Medulla oblongata (tissue), 1 donor: ENCODE measurements at regions not wholly inside any gene's neighbourhood (a gene's known extent, or its start where the extent isn't known, plus 50 kb on each side); places are given as distances from the start of the nearest gene placed in this dataset.

Experiments
- DNase-seq: peaks from one replicate; pipeline ENCODE4 v3.0.0-alpha.2; 2015; ENCODE audit errors: extremely low spot score

DNA sequence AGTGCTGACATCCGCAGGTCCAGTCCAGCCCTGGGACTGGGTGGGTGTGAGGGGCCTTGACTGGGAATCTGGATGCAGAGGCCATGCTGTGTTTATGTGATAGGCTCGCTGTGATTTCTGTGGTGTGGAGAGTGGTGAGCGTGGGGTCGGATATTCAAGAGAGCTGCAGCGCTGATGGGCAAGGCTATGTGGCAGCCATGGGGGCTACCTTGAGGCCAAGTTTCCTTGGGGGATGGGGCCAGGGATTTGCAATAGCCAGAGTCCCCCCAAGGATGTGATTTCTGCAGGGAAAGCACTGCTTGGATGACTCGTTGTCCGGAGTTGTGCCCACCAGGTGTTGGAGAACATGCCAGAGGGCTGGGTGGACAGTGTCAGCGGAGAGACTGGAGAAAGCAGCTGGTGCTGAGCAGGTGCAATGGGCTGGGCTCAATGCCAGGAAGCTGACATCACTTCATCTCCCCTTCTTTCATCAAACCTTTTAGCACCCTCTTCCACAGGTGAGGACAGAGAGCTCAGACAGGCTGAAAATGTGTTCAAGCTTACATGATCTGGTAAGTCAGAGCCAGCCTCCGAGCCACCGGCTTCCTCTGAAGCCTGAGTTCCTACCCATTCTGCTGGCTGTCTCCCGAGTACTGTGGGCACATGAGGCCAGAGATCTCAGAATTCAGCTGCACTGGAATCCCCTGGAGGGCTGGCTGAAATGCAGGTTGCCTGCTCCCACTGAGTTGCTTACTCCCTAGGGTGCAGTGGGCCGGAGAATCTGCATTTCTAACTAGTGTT lies 132.9 kb downstream of the RHOU start:
- DNase-seq, result no peak

DNA sequence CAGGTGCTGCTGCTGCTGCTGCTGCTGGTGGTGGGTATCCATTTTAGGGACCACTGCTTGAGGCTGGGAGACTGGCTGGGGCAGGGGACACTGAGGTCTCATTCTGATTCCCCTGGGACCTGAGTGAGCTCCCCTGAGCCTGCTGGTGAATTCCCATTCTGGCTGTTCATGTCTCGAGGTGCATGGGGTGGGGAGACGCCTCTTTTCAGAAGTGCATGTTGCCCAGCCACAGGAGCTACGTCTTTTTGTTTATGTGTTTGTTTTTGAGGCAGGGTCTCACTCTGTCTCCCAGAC lies 133.4 kb downstream of the RHOU start:
- no peak for DNase-seq

DNA sequence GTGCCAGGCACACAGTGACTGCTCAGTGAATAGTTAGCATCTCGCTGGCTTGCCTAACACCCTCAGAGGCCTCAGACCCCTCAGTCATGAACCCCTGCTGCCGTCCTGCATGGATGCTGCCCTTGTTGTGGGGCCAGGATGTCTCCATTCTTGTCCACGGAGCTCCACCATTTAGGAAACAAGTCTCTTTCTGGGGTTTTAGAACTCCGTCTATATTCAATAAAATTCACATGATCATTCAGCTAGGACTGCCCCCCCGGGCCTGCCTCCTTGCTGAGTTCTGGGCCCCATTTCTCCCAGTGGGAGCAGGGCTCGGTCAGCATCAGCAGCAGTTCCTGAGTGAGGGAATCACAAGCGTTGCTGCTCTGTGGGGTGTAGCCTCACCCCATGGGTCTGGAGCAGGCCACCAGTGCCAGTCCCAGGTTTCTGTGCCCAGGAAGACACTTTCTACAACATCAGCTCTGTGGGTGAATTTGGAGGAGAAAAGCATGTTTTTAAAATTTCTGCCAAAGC lies 134.1 kb downstream of the RHOU start:
- no peak for DNase-seq

DNA sequence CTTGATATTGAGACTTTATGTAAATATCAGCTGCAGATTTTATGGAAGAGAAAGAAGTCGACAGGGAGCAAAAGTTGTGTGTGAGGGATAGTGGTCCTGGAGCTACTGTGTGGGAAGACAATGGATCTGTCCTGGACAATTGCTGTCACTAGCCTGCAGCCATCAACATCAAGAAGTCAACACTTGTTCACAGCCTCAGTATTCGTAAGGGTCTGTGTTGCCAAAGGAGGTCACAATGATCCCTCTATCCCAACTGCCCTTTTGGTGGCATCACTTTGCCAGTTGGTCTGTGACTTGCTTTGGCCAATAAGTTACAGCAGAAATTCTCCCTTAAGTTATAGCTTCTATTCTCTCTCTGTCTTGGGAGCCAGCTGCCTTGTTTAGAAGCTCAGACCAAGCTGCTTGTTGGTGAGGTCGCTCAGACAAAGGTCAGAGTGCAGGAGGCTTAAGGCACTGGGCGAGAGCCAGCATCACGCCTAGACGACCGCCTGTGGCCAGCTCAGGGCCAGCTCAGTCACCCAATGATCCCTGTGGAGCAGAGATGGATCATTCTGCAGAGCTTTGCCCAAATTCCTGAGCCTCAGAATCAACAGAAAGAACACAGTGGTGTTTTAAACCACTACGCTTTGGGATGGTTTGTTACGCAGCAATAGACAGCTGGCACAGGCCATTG lies 134.9 kb downstream of the RHOU start:
- DNase-seq, result peak; percentile 41

DNA sequence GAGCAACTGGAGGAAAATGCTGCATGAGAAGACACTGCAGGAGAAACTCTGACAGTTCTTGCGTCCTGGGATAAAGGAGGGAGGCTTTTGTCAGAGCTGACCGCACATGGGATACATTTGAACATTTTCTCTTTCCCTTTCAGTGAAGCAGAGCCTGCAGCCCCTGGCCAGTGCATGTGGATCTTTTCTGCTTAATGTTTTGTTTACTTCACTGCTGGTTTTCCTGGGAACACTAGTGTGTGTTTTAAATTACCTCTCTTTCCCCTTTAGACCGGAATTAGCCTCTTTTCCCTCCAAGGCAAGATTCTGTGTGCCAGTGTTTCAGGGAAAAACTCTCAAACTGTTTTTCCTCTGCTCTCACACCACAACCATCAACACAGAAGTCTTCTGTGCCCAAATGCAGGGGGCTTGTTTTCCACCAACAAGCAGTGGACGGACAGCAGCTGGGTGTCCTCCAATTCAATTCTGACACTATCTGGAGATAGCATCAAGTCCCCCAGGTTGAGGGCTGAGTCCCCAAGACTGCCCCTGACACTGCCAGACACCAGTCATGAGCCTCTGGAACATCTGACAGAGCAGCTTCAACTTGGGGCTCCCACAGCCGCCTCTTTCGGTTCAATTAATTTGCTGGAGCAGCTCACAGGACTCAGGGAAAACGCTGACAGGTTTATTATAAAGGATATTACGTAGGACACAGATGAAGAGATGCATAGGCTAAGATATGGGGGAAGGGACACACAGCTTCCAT lies 136.2 kb downstream of the RHOU start:
- DNase-seq, result peak; percentile 57

DNA sequence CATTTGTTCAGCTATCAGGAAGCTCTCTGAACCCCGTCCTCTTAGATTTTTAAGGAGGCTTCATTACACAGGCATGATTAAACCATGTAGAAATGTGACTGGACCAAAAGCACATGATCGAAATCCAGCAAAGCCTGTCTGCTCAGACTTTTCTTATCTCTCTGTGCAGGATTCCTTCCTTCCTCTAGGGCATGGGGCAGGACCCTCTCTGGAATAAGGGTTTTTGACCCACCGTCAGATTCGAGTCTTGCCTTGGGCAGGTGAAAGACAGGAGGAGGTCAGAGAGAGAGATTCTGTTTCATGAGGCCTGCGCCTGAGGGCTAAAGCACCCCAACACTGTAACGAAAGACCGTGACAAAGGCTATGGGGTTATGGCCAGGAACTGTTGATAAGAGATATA lies 136.8 kb downstream of the RHOU start:
- no peak for DNase-seq

DNA sequence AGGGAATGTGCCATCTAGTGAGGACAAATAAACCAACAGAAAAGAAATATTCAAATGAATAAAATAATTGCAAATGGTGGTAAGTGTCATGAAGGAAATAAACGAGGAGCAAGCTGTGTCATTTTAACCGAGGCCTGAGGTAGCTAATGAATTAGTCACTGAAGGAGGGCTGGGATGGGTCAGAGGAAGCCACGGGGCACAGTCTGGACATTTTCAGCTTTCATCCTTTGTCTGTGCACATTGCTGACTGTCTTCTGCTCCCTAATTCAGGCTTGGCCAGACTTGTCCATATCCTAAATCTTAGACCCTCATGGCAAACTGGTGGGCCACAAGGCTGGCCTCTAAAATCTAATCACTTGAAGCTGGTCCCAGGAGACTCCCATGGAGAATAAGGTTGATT lies 138.4 kb downstream of the RHOU start:
- DNase-seq, result no peak

DNA sequence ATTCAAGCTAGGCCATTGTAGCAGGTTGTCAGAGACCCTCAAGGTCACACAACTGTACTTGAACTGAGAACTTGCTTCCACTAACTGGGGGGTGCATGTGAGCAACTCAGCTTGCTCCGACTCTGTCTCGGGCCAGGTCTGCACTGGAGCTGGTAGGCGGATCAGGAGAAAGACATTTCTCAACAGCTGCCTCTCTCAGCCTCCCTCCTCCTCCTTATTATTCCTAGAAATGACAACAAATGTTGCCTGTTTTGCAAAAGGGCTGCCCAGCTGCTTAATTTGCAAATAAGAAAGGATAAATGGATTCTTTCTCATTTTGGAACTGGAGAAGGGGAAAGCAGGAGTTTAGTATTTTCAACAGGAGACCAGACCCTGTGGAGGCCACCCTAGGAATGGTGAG lies 140.5 kb downstream of the RHOU start:
- no peak for DNase-seq

DNA sequence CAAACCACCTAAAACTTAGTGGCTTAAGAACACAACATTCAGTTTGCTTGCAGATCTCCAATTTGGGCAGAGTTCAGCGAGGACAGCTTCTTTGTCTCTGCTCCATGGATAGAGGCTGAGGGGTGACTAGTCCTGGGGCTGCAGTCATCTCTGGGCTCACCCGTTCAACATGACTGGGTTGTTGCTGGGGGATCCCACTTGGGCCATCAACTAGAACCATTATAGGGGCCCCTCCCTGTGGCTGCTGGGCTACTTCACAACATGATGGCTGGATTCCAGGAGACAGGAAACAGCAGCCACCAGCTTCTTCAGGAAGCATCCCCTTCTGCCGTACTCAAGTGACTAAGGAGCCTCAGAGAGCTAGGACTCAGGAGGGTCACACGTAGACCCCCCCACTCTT lies 140.9 kb downstream of the RHOU start:
- no peak for DNase-seq

DNA sequence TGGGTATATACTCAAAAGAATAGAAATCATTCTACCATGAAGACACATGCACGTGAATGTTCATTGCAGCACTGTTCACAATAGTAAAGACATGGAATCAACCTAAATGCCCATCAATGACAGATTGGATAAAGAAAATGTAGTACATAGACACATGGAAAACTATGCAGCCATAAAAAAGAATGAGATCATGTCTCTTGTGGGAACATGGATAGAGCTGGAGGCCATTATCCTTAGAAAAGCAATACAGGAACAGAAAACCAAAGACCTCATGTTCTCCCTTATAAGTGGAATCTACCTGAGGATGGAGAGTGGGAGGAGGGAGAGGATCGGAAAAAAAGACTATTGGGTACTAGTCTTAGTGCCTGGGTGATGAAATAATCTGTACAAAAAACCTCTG lies 143.9 kb downstream of the RHOU start:
- DNase-seq, result no peak

DNA sequence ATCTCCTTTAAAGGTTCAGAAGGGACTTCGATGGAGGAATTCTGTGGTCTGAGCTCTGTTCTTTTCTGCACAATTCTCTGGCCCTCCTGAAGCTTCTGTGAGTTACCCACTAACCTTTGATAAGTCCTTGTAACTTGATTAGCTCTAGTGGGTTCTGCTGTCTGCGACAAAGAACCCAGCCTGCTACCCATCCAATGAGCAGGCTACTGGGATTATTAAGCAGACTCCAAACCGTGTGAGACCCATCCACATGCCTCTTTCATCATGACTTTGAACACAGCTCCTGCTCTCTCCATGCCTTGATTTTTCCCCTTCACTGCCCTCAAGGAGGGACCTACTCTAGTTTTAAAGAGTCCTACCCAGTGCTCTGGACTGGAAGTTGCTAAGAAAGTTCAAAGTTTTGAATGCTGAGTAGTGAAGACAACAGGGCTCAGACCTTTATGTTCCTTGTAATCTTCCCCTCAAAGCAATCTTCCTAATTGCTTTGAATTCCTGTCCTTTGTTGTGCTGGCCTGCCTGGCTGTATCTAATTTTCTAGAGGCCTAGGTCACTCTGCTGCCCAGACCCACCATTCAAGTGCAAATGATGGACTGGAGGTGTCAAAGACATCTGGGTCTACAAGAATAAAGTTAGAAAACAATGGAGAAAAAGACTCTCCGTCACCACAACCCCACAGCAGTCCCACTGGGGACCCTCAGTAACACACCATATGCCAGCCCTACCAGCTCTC lies 146.9 kb downstream of the RHOU start:
- no peak for DNase-seq

DNA sequence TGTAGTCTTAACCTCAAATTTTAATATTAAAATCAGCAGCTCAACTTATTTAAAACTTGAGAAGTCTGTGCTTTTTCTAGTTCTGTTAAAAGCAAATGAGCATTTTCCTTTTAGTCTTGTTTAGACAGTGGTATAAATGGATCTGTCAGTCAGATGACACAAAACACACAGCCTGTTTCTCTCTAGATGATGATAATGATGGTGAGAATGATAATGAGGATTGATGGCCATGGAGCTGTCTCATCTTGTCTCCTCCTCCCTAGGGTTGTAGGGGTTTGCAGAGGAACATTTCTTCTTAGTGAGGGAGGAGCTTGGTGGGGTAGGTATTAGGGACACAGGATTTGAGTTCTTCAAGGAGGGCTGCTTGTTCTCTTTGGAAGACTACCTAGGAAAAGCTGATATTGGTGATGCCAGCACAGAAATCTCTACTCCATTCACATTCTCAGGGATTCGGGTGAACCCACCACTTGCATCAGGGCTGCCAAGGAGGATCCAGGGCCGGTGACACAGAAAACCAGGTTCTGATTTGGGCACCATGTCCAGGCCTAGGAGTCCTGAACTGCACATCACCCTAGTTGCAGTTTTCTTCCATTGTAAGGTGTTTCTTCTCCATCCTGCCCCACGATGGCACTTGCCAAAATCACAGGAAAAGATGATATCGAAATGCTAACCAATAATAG lies 147.6 kb downstream of the RHOU start:
- DNase-seq, result no peak

DNA sequence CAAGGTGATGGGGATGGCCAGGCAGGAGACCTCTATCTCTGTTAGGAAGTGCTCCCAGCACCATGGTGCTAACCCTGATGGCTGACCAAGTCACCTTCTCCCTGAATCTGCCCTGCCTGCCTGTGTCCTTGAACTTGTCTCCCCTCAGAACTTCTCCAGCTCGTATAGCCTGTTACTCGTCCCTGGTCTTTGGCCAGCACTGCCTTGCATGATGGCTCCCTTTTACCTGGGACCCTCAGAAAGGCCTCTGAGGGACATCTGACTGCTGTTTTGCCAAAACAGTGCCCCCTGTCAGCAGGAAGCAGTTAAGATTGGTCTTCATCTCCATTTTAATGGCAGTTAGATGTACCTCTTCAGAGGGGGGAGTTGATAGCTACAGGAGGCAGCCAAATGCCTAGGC lies 148.3 kb downstream of the RHOU start:
- DNase-seq, result no peak

DNA sequence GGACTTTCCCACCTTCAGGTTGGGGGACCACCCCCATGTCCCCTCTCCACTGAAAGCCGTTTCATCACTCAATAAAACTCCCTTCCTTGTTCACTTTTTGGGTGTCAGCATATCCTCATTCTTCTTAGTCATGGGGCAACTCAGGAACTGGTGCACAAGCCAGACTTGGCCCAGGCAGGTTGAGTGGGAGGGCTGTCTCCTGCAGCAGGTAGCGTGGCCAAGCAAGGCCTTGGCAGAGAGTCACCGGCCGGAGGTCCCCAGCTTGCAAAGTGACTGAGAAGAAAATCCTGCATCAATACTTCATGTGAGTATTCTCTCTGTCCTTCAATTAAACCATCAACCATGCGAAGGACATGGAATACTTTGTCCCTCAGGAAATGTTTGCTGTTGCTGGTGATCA lies 148.9 kb downstream of the RHOU start:
- DNase-seq, result no peak

DNA sequence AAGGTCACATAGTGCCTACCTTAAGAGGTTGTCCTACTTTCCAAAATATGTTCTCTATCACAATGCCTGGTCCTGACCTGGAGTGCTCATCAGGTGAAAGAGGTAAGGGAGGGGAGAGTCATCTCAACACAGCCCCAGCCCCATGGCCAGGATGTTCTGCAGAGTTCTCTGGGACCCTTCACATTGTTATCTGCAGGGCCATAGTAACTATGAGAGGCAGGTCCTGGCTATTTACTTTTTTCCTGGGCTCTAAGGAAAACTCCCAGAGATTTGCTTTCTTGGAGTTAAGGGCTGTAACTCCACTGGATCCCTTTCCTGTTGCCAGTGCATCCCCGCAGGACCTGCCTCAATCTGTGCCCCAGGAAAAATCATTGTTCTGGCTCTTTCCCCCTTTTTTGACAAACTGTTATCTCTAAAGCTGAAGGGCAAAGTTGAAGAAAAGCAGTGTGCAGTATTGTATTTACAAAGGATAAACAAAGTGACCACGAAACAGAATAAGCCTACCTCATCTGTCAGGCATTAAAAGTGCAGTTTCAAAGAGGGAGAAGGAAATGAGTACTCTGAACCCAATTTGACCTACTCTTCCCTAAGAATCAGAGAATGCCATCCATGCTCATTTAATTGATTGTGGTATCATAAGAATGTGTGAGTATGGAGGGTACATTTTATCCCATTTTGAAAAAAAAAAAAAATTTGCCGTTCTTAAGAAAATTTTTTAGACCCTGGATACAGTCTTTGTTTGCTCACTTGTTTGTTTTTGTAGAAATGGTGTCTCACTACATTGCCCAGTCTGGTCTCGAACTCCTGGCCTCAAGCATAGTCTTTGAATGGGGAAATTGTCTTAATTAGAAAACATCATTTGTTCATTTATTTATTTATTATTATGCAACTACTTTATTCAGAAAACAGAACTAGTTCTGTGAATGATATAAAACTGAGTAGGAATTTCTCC lies 149.6 kb downstream of the RHOU start:
- no peak for DNase-seq

DNA sequence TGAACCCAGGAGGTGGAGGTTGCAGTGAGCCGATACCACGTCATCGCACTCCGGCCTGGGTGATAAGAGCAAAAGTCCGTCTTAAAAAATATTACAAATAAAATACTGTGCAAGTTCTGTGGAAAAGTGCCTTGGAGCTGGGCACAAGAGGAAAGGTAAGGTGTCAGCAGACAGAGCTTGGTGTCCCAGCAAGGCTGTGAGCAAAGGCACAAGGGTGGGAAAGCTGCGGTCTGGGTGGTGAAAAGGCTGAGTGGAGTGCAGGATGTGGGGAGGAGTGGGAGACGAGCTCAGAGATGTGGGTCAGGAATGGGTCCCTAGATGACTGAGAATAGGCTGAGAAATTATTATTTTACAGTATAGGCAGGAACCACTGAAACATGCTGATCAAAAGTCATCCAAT lies 150.6 kb downstream of the RHOU start:
- no peak for DNase-seq

DNA sequence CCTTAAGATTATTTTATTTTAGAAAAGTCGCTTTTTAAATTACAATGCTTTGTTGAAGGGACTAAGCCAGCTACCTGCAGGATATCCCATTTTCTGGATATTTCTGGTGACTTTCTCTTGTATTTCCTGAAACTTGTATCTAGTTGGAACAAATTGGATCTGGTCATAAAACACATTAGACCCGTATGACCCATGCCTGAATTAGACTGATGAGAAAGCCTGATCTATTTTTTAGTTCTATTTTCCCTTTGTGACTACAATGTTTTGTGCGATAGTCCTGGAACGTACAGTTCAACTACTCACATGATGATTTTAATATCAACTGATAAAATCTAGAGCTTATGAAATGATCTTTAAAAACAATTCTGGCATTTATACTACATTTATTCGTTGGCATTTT lies 151.8 kb downstream of the RHOU start:
- DNase-seq, result no peak

DNA sequence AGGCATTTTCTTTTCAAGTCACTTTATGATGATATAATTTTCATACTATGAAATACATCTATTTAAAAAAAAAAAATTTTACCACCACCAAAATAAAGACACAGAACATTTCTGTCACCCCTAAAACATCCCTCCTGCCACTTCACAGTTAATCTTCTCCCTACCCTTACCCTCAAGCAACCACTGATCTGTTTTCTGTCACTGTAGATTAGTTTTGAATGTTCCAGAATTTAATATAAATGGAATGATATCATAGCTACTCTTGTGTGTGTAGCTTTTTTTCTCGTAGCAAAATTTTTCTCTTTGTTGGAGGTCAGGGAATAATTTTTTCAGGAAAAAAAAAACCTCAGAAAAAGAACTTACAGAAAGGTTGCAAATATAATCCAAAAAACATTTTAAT lies 152.7 kb downstream of the RHOU start:
- no peak for DNase-seq

DNA sequence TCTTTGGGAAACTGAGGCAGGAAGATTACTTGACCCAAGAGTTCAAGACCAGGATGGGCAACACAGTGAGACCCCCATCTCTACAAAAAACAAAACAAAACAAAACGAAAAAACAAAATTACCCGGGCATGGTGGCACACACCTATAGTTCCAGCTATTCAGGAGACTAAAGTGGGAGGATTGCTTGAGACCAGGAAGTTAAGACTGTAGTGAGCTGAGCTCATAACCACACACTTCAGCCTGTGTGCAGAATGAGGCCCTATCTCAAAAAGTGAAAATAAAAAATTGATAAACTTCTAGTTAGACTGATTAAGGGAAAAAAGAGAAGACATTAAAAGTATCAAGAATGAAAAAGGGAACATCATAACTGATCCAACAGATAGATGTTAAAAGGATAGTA lies 154.0 kb downstream of the RHOU start:
- DNase-seq, result no peak

DNA sequence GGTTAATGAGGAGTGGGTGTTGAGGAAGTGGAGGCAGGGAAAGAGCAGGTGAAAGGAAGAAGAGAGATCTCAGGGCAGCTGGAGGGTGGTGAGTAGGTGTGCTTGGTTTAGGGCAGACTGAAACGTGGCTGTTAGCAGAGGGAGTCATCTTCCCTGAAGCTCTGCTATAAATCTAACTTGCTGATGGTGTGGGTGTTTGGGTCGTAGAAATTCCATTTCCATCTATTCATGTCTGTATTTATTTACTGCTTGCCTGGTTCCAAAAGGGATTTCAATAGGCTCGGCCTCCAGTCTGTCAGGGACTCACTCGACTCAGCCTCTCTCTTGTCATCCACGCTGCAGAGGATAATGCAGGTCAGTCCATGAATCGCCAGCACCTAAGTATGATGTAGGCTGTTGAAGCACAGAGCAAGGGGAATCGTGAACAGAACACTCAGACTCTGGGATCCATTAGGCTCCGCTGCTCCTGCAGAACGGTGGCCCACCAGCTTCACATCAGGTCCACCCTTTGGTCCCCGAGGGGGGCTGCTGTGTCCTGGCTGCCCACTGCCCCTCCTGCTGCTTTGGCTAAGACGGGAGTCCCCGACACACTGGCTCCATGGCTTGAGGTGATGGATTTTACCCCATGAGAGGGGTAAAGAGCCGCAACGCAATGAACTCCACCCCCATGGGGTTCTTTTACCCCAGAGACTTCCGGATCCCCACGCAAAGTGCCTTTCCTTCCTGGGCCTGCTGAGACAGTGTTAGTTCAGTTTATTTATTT lies 156.2 kb downstream of the RHOU start:
- no peak for DNase-seq
